HL-60 (cell line): ENCODE measurements at regions not wholly inside any gene's neighbourhood (a gene's known extent, or its start where the extent isn't known, plus 50 kb on each side); places are given as distances from the start of the nearest gene placed in this dataset.
A peak's percentile ranks its signal among the peaks of the same experiment; 100 is the strongest.

Source experiments
- DNase-seq, 2 experiments: peaks; one replicate each; pipeline ENCODE4 v3.0.0-alpha.2; 2010 to 2020; ENCODE audit warnings: low read depth in 1 of 2, low spot score in 1 of 2
- H3K27ac ChIP-seq: fragments of 250-450 bp; sonication (Bioruptor Pico); replicated peaks from 2 replicates; pipeline ENCODE4 v1.5.1; 2020; ENCODE audit warnings: mild to moderate bottlenecking, moderate library complexity
- H3K27me3 ChIP-seq: fragments of 250-450 bp; sonication (Bioruptor Pico); 2 replicates; pipeline ENCODE4 v1.5.1; 2021; ENCODE audit warnings: mild to moderate bottlenecking, moderate library complexity; ENCODE audit not compliant: insufficient read depth, poor library complexity, severe bottlenecking
- H3K4me3 ChIP-seq: replicated peaks from 2 replicates; pipeline ENCODE4 v1.5.1; 2011; ENCODE audit warnings: mild to moderate bottlenecking, control low read depth, low read length; ENCODE audit not compliant: insufficient read depth
- GABPA ChIP-seq: IDR thresholded peaks from 2 replicates; pipeline ENCODE4 v1.6.1; 2012; ENCODE audit warnings: low read depth
- POLR2AphosphoS5 ChIP-seq: IDR thresholded peaks from 2 replicates; pipeline ENCODE4 v1.6.1; 2012; ENCODE audit warnings: low read depth
- SPI1 ChIP-seq: IDR thresholded peaks from 2 replicates; pipeline ENCODE4 v1.6.1; 2012; ENCODE audit warnings: low read depth, mild to moderate bottlenecking, borderline replicate concordance
- TF ChIP-seq, protein P1 (sequence below): IDR thresholded peaks from one replicate; pipeline ENCODE4 v1.5.1; 2011; ENCODE audit warnings: low read length, control low read depth, inconsistent platforms; ENCODE audit not compliant: insufficient read depth
- TF ChIP-seq, protein P2 (sequence below): IDR thresholded peaks from 2 replicates; pipeline ENCODE4 v1.6.1; 2012; ENCODE audit warnings: low read depth; ENCODE audit not compliant: insufficient replicate concordance

- H3K27ac ChIP-seq, result no peak overlapping the region
- no peak for TF ChIP-seq GABPA
- TF ChIP-seq, protein P1, sequence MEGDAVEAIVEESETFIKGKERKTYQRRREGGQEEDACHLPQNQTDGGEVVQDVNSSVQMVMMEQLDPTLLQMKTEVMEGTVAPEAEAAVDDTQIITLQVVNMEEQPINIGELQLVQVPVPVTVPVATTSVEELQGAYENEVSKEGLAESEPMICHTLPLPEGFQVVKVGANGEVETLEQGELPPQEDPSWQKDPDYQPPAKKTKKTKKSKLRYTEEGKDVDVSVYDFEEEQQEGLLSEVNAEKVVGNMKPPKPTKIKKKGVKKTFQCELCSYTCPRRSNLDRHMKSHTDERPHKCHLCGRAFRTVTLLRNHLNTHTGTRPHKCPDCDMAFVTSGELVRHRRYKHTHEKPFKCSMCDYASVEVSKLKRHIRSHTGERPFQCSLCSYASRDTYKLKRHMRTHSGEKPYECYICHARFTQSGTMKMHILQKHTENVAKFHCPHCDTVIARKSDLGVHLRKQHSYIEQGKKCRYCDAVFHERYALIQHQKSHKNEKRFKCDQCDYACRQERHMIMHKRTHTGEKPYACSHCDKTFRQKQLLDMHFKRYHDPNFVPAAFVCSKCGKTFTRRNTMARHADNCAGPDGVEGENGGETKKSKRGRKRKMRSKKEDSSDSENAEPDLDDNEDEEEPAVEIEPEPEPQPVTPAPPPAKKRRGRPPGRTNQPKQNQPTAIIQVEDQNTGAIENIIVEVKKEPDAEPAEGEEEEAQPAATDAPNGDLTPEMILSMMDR, result no peak
- TF ChIP-seq, protein P2, sequence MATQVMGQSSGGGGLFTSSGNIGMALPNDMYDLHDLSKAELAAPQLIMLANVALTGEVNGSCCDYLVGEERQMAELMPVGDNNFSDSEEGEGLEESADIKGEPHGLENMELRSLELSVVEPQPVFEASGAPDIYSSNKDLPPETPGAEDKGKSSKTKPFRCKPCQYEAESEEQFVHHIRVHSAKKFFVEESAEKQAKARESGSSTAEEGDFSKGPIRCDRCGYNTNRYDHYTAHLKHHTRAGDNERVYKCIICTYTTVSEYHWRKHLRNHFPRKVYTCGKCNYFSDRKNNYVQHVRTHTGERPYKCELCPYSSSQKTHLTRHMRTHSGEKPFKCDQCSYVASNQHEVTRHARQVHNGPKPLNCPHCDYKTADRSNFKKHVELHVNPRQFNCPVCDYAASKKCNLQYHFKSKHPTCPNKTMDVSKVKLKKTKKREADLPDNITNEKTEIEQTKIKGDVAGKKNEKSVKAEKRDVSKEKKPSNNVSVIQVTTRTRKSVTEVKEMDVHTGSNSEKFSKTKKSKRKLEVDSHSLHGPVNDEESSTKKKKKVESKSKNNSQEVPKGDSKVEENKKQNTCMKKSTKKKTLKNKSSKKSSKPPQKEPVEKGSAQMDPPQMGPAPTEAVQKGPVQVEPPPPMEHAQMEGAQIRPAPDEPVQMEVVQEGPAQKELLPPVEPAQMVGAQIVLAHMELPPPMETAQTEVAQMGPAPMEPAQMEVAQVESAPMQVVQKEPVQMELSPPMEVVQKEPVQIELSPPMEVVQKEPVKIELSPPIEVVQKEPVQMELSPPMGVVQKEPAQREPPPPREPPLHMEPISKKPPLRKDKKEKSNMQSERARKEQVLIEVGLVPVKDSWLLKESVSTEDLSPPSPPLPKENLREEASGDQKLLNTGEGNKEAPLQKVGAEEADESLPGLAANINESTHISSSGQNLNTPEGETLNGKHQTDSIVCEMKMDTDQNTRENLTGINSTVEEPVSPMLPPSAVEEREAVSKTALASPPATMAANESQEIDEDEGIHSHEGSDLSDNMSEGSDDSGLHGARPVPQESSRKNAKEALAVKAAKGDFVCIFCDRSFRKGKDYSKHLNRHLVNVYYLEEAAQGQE, result no peak
- no peak for TF ChIP-seq POLR2AphosphoS5
- TF ChIP-seq SPI1, result no peak
- no peak for DNase-seq
- no peak overlapping the region for H3K4me3 ChIP-seq
- no peaks in the 10 kb centered on the region for H3K27me3 ChIP-seq
Measured at GRCh38 chr7:35900651-35901050, 99.8 kb downstream of the SEPTIN7 start.

- DNase-seq, result no peak
- Histone ChIP-seq H3K27me3 (no peaks in the 10 kb centered on the region), H3K4me3 (no peak overlapping the region), H3K27ac (no peak overlapping the region)
- TF ChIP-seq POLR2AphosphoS5, result no peak
- TF ChIP-seq SPI1, result no peak
- TF ChIP-seq, protein P1, result no peak
- TF ChIP-seq, protein P2, result no peak
- TF ChIP-seq GABPA, result no peak
Measured at GRCh38 chr7:35905555-35905954, 104.7 kb downstream of the SEPTIN7 start.

- no peak overlapping the region for H3K4me3 ChIP-seq
- DNase-seq, result peak; percentile 62 to 77
- no peak overlapping the region for H3K27ac ChIP-seq
- H3K27me3 ChIP-seq, result no peaks in the 10 kb centered on the region
- TF ChIP-seq, protein P1, result peak; percentile 84
- TF ChIP-seq SPI1 (no peak), GABPA (no peak), POLR2AphosphoS5 (peak; percentile 44; the same call in 1 of the 2 replicates)
- TF ChIP-seq, protein P2, result no peak
Measured at GRCh38 chr7:35906191-35906908, 105.5 kb downstream of the SEPTIN7 start.
